ENCODE measurements at regions not wholly inside any gene's neighbourhood (a gene's known extent, or its start where the extent isn't known, plus 50 kb on each side); places are given as distances from the start of the nearest gene placed in this dataset.

DNA sequence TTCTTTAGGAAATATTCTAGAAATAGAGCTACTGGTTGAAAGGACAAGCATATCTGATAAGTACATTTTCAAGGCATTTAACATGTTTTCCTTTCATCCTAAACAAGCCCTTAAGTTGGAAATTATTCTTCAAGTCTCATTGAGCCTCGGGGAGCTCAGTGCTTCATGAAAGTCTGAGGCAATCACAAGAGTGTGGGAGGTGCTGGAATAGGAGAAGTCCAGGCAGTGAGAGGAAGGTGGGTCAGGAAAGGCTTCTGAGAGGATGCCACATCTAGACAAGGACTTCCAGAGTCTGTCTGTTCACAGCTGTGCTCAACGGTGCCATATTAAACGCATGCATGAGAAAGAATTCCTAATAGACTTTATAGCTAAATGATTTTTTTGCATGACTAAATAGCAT, 69.8 kb downstream of the CD83 start:
- no peak for DNase-seq (ENCODE audit: low read depth, low spot score)

DNA sequence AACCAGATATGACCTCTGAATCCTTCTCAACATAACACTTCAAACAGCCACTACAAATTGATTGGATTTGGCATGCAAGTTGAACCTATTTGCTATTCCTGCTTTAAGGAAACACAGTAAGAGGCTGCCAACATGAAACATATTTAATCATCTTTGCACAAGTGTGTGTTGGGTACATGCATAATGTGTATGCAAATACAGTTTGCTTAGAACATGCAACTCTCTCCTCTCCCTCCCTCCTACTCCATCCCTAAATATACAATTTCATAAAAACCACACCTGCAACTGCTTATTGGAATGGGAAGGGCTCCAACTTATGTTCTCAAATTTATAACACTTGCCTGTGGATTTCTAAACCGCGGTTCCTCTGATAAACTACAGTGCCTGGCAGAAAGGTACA, 71.5 kb downstream of the CD83 start:
- no peak for DNase-seq (ENCODE audit: low read depth, low spot score)

DNA sequence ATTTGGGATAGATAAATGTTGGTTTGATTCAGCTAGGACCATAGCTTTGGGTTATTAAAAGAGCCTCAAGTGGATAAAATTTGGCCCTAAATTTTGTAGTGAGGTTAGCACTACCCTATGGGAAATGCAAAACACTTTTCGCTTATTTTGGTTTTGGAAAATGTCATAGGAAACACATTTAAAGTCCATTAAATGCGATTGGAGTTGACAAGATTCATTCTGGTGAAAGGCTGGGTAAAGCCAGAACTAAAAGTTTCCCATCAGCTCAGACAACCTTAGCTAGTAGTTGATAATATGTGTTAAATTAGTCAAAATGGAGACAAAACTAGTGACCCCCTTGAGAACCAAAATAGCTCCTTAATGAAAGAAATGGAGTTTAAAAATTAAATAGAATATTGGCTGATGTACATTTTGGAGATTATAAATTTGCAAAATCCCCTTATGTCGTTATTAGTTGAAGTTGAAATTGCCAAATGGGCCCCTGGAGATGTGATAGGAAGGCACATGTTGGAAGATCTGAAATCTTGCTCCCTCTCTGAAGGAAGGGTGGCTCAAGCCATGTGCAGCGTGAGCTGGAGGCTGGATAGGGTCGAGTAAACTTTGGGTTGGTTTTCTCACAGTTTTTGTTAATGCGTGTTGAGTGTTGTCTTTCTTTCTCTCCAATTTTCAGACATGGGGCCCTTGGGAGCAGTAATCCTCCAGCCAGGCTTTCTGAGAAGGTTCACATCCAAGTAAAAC, 72.8 kb downstream of the CD83 start:
- no peak for DNase-seq (ENCODE audit: low read depth, low spot score)

DNA sequence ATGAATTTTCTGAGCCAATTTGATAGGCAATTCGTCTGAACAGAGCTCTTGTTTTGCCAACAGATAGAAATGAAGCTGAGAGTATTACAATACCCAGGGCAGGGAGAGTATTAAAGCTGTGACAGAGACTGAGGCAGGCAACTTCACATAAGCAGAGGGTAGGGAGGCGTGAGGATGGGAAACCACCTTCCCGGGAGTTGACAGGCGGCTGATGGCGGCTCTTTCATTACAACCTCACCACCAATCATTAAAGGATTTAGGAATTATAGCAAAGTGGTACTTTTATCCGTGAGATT, 73.3 kb downstream of the CD83 start:
- no peak for DNase-seq (ENCODE audit: low read depth, low spot score)

DNA sequence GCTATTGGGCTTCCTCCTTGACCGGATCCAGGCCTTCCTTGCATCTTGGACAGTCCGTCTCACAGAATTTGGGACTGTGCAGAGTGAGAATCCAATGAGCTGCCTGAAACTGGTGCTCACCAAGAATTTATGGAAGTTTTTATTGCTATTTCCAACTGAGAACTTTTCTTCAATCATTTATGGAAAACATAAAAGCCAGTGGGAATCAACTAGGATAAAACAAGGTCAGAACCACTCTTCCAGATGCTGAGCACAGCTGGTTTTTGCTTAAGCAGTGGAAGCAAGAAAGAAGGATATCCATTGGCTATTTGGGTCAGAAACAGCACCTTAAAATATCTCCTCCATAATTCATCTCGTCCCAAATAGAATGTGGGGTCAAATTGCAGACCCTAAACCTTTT, 74.2 kb downstream of the CD83 start:
- DNase-seq (ENCODE audit: low read depth, low spot score) = no peak

DNA sequence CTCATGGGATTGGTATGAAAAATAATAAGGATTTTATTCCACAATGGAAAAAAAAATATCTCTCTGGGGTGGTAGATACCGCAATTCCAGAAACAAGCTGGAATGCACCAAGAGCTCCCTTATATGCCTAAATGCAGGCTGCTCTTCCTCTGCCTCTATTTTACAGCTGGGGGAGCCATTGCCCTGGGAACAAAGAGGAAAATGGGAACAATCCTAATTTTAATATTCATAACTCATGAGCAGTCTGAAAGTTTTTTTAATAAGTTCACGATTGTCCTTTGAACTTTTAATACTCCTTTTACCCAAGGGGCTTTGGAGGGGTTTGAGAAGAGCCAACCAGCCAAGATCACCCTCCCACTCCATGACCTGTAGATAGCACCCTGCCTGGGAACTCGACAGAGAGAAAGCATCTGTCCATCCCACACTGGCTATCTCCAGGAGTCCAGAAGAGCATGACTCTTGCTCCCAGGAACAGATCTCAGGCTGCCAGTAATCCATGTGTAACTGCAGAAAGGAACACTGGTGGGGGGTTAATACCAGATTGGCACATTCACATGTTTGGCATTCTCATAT, 74.7 kb downstream of the CD83 start:
- DNase-seq (ENCODE audit: low read depth, low spot score) = no peak

DNA sequence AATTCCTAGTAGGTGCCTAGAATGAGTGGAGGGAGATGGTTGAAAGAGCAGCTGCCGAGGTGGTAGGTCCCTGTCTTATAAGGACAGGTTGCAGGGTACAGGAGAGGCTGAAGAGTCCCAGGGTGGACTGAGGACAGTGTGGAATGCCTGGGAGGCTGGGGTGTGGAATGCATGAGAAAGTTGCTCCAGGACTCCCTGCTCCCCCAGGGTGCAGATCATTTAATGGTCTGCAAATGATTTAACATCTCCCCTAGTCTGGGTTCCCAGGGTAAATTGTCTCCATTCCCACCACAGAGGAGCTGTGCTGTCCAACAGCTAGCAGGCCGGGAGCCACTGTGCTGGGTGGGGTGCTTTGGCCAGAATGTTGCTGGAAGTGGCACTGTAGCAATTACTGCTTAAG, 76.0 kb downstream of the CD83 start:
- DNase-seq (ENCODE audit: low read depth, low spot score) = no peak

DNA sequence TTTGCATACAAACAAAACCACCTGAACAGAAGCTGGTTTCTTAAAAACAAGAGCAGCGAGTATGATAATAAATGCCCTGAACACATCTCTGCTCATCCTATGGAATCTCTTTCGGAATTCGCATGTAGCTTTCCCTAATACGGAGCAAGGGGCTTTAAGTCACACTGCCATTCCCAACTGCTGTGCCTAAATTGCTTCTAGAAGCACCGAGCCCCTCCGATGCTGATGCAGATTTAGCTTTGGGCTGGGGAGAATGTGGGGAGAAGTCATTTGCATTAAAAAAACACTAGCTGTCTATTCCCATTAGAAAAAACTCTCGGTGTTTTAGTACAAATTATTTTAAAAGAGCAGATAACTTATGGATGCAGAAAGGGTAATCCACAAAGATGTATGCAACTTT, 76.9 kb downstream of the CD83 start:
- DNase-seq (ENCODE audit: low read depth, low spot score) = no peak

DNA sequence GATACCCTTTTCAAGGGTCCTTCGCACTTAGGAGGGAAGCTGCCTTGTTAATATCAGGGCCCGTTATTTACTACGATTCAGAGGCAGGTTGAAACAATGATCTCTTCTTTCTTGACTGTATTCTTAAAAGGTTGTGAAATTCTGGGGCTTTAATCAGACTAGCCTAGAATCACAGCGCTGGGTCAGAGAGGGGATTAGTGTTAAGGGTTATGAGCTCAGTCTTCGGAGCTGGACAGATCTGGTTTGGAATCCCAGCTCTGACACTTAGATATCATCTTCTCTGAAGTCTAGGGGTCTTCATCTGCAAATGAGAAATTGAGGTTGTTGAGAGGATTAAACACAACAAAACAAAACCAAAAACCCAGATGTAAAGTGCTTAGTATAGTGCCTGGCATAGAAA, 77.4 kb downstream of the CD83 start:
- DNase-seq (ENCODE audit: low read depth, low spot score) = no peak

DNA sequence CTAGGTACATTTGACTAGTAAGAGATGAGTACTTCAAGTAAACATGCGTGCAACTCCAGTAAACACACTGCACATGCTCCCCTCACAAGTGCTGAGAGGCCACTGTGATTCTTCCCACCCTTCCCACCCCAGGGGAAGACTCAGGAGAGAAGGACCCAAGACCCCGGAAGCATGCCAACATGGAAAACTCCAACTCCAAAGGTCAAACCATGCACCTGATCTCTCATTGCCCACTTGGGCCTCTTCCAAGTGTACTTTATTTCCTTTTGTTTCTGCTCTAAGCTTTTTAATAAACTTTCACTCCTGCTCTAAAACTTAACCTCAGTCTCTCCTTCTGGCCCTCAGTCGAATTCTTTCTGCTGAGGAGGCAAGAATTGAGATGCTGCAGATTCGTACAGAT, 78.5 kb downstream of the CD83 start:
- no peak for DNase-seq (ENCODE audit: low read depth, low spot score)

DNA sequence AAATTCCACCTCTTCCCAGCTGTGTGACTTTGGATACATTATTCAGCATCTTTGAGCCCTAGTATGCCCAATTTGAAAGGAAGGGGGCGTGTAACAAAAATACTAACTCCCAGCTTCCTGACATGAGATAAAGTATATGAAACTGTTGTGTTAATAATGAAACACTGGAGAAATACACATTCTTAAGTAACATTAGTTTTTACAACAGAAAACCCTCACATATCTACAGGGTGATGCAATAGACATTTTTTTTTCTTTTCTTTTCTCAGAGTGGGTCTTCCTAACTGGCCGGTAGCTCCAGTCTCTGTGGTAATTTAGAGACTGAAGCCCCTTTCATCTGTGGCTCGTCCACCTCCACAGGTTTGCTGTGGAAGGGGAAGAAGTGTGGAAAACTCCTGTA, 79.5 kb downstream of the CD83 start:
- no peak for DNase-seq (ENCODE audit: low read depth, low spot score)

DNA sequence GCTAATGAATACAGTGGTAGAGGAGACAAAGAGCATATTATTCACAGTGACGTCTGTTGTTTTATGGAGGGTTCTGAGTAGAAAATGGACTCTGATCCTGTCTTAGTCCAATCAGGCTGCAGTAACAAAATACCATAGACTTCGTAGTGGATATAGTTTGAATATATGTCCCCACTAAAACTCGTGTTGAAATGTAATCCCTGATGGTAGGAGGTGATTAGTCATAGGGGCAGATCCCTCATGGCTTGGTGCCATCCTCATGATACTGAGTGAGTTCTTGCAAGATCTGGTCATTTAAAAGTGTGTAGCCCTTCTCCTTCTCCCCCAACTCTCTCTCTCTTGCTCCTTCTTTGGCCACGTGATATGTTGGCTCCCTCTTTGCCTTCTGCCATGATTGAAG, 82.5 kb downstream of the CD83 start:
- DNase-seq (ENCODE audit: low read depth, low spot score) = no peak

DNA sequence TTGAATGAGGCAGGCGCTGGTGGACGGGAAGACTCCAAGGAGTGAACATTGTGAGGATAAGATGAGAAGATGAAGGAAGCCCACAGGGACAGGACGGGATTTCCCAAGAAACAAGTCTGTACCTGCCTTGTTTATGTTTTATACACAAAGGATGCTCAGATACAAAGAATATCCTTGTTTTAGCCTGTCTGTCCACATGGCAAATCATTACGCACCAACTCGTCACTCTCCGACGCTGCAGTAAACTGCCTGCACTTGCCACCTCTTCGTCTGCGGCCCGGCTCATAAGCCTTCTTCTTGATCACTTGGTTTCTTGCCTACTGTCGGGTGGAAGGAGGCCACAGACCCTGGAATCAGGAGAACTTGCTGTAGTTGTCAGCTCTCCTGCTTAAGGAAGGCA, 85.4 kb downstream of the CD83 start:
- no peak for DNase-seq (ENCODE audit: low read depth, low spot score)

DNA sequence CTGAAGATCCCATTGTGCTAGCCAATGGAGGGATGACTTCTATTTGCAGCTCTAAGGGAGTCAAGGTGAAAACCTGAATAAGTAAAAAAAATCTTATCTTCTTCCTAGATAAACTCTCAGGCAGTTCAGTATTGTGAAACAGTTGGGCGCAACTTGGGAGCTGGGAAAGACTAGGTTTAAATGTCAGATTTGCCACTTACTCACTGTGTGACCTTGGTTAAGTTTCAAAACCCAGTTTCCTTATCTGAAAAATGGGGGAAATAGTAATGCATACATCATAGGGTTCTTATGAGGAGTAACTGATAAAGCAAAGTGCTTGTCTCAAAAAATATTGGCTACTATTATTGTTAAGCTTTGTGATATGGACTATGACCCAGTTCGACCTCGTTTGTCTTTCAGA, 88.8 kb downstream of the CD83 start:
- DNase-seq (ENCODE audit: low read depth, low spot score) = no peak

DNA sequence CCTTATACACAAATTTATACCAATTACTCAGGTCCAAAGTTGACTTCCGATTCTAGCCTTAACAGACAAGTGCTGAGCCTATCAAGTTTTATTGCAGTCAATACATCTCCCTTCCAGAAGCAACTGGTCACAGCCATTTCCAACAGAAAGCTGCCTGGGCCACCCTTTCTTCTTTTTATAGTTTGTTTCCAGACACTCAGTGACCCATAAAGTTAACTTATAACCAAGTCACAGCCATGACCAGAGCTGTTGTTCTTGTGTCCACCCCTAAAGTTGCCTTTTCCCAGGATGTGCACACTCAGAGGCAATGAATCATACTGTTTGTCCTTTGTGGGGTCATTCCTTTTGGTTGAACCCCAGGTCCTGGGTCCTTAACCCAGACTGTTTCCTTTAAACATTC, 89.9 kb downstream of the CD83 start:
- DNase-seq (ENCODE audit: low read depth, low spot score) = no peak

DNA sequence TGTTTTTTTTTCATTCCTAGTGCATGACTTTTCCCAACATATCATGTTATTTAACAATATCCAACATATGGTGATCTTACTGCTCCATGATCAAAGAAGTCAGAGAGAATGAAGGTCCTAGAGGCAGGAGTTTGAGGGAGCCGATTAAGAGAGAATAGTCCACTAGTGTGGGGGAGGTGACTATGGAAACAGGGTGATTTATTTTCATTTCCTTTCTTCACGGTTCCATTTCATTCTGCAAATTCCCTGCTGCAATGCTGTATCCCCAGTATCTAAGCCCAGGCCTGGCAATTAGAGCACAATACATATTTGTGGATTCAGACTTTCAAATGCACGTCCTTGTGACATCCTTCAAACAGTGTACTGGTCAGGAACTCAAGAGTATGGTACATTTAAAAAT, 91.4 kb downstream of the CD83 start:
- DNase-seq (ENCODE audit: low read depth, low spot score) = no peak

DNA sequence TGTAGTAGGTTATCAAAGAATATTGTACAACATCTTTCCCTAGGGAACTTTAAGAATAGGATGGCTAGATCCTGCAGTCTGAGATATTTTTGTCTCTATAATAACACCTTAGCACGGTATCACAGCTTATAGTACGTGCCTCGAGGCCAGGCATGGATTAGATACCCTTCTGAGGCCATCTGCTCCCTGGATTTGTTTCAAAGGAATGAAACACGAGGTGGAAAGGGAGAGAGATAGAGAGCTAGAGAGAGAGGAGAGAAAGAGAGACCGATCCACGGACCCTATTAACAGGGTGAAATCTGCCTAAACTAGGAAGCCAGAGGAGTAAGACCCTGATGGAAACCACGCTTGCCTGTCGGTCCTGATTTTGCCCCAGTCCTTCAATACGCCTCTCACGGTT, 92.5 kb downstream of the CD83 start:
- DNase-seq (ENCODE audit: low read depth, low spot score) = no peak

DNA sequence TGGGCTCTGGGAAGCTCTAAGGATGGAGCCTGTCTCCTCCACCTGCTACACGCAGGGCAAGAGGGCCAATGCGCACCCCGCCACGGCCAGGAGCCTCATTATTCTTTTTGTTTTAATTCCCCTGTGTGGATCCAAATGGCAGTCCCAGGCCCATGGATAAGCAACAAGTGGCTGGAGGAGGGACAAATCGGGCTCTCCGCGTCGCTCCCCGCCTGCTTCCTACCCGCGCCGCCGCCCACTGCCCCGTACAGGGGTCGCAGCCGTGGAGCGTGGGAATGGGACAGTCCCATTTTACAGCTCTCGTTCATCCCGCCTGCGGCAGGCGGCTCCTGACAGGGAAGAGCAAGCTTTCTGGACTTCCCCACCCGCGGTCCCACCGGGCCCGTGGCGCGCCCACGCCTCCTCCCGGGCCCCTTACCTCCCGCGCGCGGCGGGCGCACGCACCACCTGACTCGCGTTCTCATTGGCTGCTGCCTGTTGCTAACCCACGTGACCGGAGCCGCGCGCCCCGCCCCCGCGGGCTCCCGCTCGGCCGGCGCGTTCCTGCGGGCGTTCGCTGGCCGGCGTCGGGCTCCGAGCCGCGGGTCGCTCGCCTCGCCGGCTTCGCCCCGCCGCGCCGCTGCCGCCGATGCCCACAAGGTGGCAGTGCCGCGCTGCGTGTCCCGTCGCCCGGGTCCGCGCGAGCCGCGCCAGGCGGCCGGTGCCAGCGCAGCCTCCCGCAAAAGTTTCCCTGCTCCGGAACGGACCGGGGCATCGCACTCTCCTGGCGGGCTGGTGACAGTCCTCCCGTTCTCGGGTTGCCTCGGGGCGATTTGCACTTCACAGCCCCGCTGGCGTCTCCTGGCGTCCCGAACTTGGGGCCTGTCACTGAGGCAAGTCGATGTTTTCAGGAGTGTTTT, 93.3 kb downstream of the CD83 start:
- DNase-seq (ENCODE audit: low read depth, low spot score) = peak; percentile 74

DNA sequence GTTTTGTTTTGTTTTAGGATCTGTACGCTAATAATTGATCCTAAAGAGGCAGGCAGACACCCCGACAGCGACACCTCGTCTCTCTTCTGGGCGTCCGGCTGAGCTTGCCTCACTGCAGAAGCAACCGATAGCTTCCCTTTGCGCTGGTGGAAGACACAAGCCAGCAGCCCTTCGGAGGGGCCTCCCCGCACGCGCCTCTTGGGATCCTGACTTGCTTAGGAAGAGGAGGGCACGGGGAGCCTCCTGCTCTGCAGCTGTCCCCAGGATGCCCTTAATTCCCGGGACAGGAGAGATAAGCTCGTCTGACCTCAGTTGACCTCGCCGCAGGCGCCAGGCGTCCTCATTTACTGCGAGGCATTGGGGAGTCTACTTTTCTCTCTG, 94.0 kb downstream of the CD83 start:
- no peak for DNase-seq (ENCODE audit: low read depth, low spot score)

DNA sequence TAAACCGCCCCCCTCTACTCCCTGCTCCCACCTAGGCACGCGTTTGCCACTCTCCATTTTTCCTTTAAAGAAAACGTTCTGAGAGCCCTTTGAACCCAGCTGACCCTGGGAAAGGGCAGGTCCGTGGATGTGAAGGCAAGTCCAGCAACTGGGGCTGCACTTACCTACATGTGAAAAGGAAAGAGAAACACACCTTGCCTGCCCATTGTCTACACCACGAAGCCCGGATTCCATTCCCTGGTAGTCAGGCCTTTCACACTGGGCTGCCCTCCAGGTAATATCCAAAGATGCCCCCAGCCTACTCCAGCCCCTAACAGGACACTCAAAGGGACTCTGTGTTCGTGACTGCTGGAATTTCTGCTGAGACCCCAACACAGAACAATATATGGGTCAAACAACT, 94.4 kb downstream of the CD83 start:
- no peak for DNase-seq (ENCODE audit: low read depth, low spot score)

DNA sequence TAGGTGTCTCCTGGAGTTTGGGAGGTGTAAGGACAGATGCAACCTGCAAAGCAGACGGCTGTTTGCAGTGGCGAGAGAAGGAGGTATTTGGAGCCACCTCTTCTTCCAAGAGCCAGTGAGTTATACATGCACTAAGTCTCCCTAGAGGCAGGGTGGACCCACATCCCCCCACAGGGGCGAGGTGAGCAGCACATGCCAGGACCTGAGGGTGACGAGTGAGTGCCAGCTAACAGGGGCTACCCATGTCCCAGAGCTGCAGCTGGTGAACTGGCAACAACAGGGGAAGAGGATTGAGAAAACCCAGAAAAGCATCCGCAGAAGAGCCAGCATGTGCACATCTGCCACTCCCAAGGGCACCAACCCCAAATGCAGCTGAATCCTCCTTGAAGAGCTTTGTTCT, 95.1 kb downstream of the CD83 start:
- DNase-seq (ENCODE audit: low read depth, low spot score) = no peak

DNA sequence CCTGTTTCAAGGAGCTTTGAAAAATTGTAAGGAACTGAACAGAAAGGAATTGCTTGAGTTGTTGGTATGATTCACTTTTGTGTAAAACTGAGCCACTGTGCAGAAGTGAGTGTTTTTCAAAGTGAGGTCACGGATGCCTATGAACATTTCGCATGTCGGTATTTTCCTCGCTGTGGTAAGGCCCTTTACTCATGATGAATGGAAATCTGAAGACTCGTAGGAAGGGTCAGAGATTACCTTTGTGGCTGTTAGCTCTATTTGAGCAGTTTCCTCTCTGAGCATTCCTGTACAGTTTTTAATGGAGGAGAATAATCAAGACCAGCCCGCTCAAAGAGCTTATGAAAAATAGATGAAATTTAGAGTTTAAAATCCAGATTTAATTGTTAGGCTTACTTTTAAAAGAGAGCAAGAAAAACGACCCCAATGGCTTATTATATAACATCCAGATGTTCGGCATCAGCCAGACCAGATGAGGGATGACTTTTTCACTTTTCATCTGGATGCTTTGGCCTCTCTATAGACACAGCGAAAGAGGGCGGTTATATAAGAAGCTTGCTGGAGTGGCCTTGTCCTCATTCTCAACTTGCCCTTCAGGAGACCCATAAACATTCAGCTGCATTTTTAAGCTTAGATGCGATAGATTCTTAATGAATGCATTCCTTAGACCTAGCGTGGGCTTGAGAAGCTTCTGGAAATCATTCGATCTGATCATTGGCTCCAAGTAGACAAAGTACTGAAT, 99.5 kb downstream of the CD83 start:
- no peak for DNase-seq (ENCODE audit: low read depth, low spot score)
